ENCODE measurements at regions not wholly inside any gene's neighbourhood (a gene's known extent, or its start where the extent isn't known, plus 50 kb on each side); places are given as distances from the start of the nearest gene placed in this dataset.

GRCh38 chr10:130498042-130498441 is 361.9 kb downstream of the GLRX3 start:
- Histone ChIP-seq H3K4me3 (no peak overlapping the region), H3K4me1 (ENCODE audit: control insufficient read depth in 5 of 5, insufficient read depth in 5 of 5, low read length in 5 of 5) (no peaks in the 10 kb centered on the region), H3K9ac (ENCODE audit: insufficient read depth in 1 of 2, low read length in 2 of 2) (no peak overlapping the region), H3K36me3 (ENCODE audit: control insufficient read depth in 4 of 4, insufficient read depth in 4 of 4, low read length in 4 of 4) (no peaks in the 10 kb centered on the region), H3K27me3 (ENCODE audit: control insufficient read depth in 3 of 3, insufficient read depth in 3 of 3, low read length in 2 of 3) (peaks cover 0 to 5% (median 4%) of the 10 kb centered on the region in 3 donors), H3K9me3 (ENCODE audit: control insufficient read depth in 4 of 4, insufficient read depth in 3 of 4, low read length in 3 of 4) (peaks cover 0 to 6% (median 0%) of the 10 kb centered on the region in 4 donors), H3K27ac (ENCODE audit: low read depth in 1 of 2, low read length in 1 of 2) (no peak overlapping the region)
- DNase-seq, result no peak
- 64 to 88% methylated on average over 7 of the region's 7 CpGs for WGBS, 2 donors
- no peak for ATAC-seq (ENCODE audit: insufficient read depth, low FRiP score)
- TF ChIP-seq, protein P1, sequence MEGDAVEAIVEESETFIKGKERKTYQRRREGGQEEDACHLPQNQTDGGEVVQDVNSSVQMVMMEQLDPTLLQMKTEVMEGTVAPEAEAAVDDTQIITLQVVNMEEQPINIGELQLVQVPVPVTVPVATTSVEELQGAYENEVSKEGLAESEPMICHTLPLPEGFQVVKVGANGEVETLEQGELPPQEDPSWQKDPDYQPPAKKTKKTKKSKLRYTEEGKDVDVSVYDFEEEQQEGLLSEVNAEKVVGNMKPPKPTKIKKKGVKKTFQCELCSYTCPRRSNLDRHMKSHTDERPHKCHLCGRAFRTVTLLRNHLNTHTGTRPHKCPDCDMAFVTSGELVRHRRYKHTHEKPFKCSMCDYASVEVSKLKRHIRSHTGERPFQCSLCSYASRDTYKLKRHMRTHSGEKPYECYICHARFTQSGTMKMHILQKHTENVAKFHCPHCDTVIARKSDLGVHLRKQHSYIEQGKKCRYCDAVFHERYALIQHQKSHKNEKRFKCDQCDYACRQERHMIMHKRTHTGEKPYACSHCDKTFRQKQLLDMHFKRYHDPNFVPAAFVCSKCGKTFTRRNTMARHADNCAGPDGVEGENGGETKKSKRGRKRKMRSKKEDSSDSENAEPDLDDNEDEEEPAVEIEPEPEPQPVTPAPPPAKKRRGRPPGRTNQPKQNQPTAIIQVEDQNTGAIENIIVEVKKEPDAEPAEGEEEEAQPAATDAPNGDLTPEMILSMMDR (IDR thresholded peaks at IDR 0.05; ENCODE audit: control extremely low read depth, extremely low read depth), result no peak

DNA sequence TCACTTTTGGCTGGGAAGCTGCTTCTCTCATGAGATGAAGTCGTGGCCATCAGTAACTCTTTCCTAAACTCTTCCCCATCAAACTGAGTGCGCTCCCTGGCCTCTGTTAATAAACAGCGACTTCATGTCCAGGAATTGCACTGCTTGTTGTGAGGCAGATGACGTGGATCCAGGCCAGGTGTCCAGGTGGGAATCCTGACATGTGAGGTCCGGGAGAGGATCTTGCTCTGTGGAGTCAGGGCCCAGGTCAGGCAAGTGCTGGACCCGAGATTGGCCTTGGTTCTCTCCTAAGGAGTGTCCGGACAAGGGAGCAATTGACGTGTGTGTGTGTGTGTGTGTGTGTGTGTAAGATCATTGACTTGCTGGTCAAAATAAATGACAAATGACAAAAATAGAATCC is 362.7 kb downstream of the GLRX3 start:
- no peak for DNase-seq
- TF ChIP-seq, protein P1 (IDR thresholded peaks at IDR 0.05; ENCODE audit: control extremely low read depth, extremely low read depth), result no peak
- WGBS, 2 donors, result 78 to 81% methylated on average over 8 of the region's 8 CpGs

DNA sequence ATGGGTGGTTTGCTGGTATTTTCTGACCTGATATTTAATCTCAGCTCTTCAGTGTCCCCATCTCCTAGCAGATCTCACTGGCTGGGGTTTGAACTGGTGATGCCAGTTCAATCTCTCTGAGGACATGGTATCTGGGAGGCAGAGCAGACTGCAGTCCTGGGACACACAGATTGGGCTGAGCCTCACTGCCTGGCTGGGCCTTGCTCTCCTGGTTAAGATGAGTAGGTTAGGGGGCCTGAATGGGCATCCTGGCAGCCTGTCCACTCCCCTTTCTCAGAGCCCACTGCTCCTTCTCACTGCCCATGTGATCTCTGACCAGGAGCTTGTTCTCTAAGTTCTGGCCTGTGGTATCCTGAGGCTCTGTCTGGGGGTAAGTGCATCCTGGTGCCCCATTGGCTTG is 363.4 kb downstream of the GLRX3 start:
- Histone ChIP-seq H3K9ac (ENCODE audit: insufficient read depth in 1 of 2, low read length in 2 of 2) (no peak overlapping the region), H3K27ac (ENCODE audit: low read depth in 1 of 2, low read length in 1 of 2) (no peak overlapping the region), H3K27me3 (ENCODE audit: control insufficient read depth in 3 of 3, insufficient read depth in 3 of 3, low read length in 2 of 3) (peaks cover 0 to 5% (median under 1%) of the 10 kb centered on the region in 3 donors), H3K4me1 (ENCODE audit: control insufficient read depth in 5 of 5, insufficient read depth in 5 of 5, low read length in 5 of 5) (no peaks in the 10 kb centered on the region), H3K9me3 (ENCODE audit: control insufficient read depth in 4 of 4, insufficient read depth in 3 of 4, low read length in 3 of 4) (peaks cover 0 to 6% (median 0%) of the 10 kb centered on the region in 4 donors), H3K36me3 (ENCODE audit: control insufficient read depth in 4 of 4, insufficient read depth in 4 of 4, low read length in 4 of 4) (no peaks in the 10 kb centered on the region), H3K4me3 (no peak overlapping the region)
- DNase-seq, result no peak
- TF ChIP-seq, protein P1 (IDR thresholded peaks at IDR 0.05; ENCODE audit: control extremely low read depth, extremely low read depth), result no peak
- ATAC-seq (ENCODE audit: insufficient read depth, low FRiP score), result no peak

More for the DNA sequence above, 362.7 kb downstream of the GLRX3 start:
- Histone ChIP-seq H3K36me3 (ENCODE audit: control insufficient read depth in 4 of 4, insufficient read depth in 4 of 4, low read length in 4 of 4) (no peaks in the 10 kb centered on the region), H3K27me3 (ENCODE audit: control insufficient read depth in 3 of 3, insufficient read depth in 3 of 3, low read length in 2 of 3) (peaks cover 0 to 5% (median 4%) of the 10 kb centered on the region in 3 donors), H3K9me3 (ENCODE audit: control insufficient read depth in 4 of 4, insufficient read depth in 3 of 4, low read length in 3 of 4) (peaks cover 0 to 6% (median 0%) of the 10 kb centered on the region in 4 donors), H3K27ac (ENCODE audit: low read depth in 1 of 2, low read length in 1 of 2) (no peak overlapping the region), H3K4me3 (no peak overlapping the region), H3K4me1 (ENCODE audit: control insufficient read depth in 5 of 5, insufficient read depth in 5 of 5, low read length in 5 of 5) (no peaks in the 10 kb centered on the region), H3K9ac (ENCODE audit: insufficient read depth in 1 of 2, low read length in 2 of 2) (no peak overlapping the region)
- no peak for ATAC-seq (ENCODE audit: insufficient read depth, low FRiP score)
